GM23338 (cell line): ENCODE measurements at regions not wholly inside any gene's neighbourhood (a gene's known extent, or its start where the extent isn't known, plus 50 kb on each side); places are given as distances from the start of the nearest gene placed in this dataset.

Experiments used
- ATAC-seq: fragments of 200-7000 bp; cut with Tn5 transposase; 3 replicates; pipeline ENCODE4 v1.9.1; 2020
- DNase-seq: peaks from one replicate; pipeline ENCODE4 v3.0.0-alpha.2; 2015; ENCODE audit warnings: low spot score
- H2AFZ ChIP-seq: fragments of 200-600 bp; sonication (generic); 2 replicates; pipeline ENCODE4 v1.8.0; 2016; ENCODE audit warnings: antibody characterized with exemption, mild to moderate bottlenecking, moderate library complexity
- H3F3A ChIP-seq: fragments of 200-600 bp; sonication (generic); replicated peaks from 2 replicates; pipeline ENCODE4 v1.8.0; 2017; ENCODE audit warnings: antibody characterized with exemption, mixed run types, low read depth
- H3K27ac ChIP-seq: fragments of 200-600 bp; sonication (generic); 2 replicates; pipeline ENCODE4 v1.6.1; 2016; ENCODE audit warnings: low read depth
- H3K27me3 ChIP-seq: fragments of 200-600 bp; sonication (generic); 2 replicates; pipeline ENCODE4 v1.8.0; 2016; ENCODE audit warnings: mild to moderate bottlenecking, mixed run types, moderate library complexity; ENCODE audit not compliant: insufficient read depth
- H3K36me3 ChIP-seq: fragments of 200-600 bp; sonication (generic); 2 replicates; pipeline ENCODE4 v1.8.0; 2016; ENCODE audit warnings: mild to moderate bottlenecking; ENCODE audit not compliant: insufficient read depth
- H3K4me1 ChIP-seq: fragments of 200-600 bp; sonication (generic); 2 replicates; pipeline ENCODE4 v1.8.0; 2016; ENCODE audit warnings: mild to moderate bottlenecking, moderate library complexity; ENCODE audit not compliant: insufficient read depth
- H3K4me2 ChIP-seq: fragments of 200-600 bp; sonication (generic); 2 replicates; pipeline ENCODE4 v1.7.1; 2017; ENCODE audit warnings: mixed run types
- H3K4me3 ChIP-seq: fragments of 200-600 bp; sonication (generic); 2 replicates; pipeline ENCODE4 v1.6.1; 2016; ENCODE audit warnings: mixed run types
- H3K79me2 ChIP-seq: fragments of 200-600 bp; sonication (generic); replicated peaks from 2 replicates; pipeline ENCODE4 v1.8.0; 2017; ENCODE audit warnings: mild to moderate bottlenecking; ENCODE audit not compliant: insufficient read depth
- H3K9me2 ChIP-seq: fragments of 200-600 bp; sonication (generic); 2 replicates; pipeline ENCODE4 v1.8.0; 2017; ENCODE audit not compliant: insufficient read depth
- H4K20me1 ChIP-seq: fragments of 200-600 bp; sonication (generic); replicated peaks from 2 replicates; pipeline ENCODE4 v1.8.0; 2017; ENCODE audit warnings: mild to moderate bottlenecking; ENCODE audit not compliant: insufficient read depth
- H3K27ac Mint-ChIP-seq: 2 replicates; pipeline ENCODE4 v1.8.0; 2020; ENCODE audit warnings: inconsistent platforms, mild to moderate bottlenecking, moderate library complexity, mixed read lengths
- H3K27me3 Mint-ChIP-seq: 3 replicates; pipeline ENCODE4 v1.8.0; 2022; ENCODE audit warnings: low read depth, mild to moderate bottlenecking, moderate library complexity, mixed read lengths, inconsistent platforms; ENCODE audit not compliant: insufficient read depth, poor library complexity
- H3K36me3 Mint-ChIP-seq: 3 replicates; pipeline ENCODE4 v1.8.0; 2021; ENCODE audit warnings: low read depth, mild to moderate bottlenecking, inconsistent platforms, moderate library complexity, mixed read lengths
- H3K4me1 Mint-ChIP-seq: 3 replicates; pipeline ENCODE4 v1.8.0; 2020; ENCODE audit warnings: mild to moderate bottlenecking, inconsistent platforms, mixed read lengths
- H3K4me3 Mint-ChIP-seq: 3 replicates; pipeline ENCODE4 v1.8.0; 2021; ENCODE audit warnings: moderate library complexity, mild to moderate bottlenecking, inconsistent platforms, mixed read lengths
- H3K9me3 Mint-ChIP-seq: 3 replicates; pipeline ENCODE4 v1.8.0; 2020; ENCODE audit warnings: moderate library complexity, mild to moderate bottlenecking, inconsistent platforms, mixed read lengths
- CREB1 ChIP-seq: fragments of 250-450 bp; sonication (Bioruptor Pico); IDR thresholded peaks from 2 replicates; pipeline ENCODE4 v1.5.0; 2020; ENCODE audit warnings: low read depth, mild to moderate bottlenecking, moderate library complexity
- EZH2 ChIP-seq: fragments of 200-600 bp; sonication (generic); IDR thresholded peaks from one replicate; pipeline ENCODE4 v1.8.0; 2017; ENCODE audit warnings: antibody characterized with exemption, mild to moderate bottlenecking, low read depth; ENCODE audit not compliant: unreplicated experiment
- EZH2phosphoT487 ChIP-seq: fragments of 200-600 bp; sonication (generic); IDR thresholded peaks from one replicate; pipeline ENCODE4 v1.8.1; 2018; ENCODE audit warnings: antibody characterized with exemption; ENCODE audit not compliant: unreplicated experiment
- JUNB ChIP-seq: IDR thresholded peaks from one replicate; pipeline ENCODE4 v1.6.1; 2016; ENCODE audit warnings: antibody characterized with exemption; ENCODE audit not compliant: unreplicated experiment
- POLR2AphosphoS5 ChIP-seq: IDR thresholded peaks from 2 replicates; pipeline ENCODE4 v1.6.1; 2016; ENCODE audit warnings: antibody characterized with exemption, low read depth
- STAT1 ChIP-seq: IDR thresholded peaks from one replicate; pipeline ENCODE4 v1.6.1; 2016; ENCODE audit warnings: antibody characterized with exemption; ENCODE audit not compliant: unreplicated experiment
- TF ChIP-seq, protein P1 (sequence below): fragments of 250-450 bp; sonication (Bioruptor Pico); IDR thresholded peaks from 2 replicates; pipeline ENCODE4 v1.5.0; 2020; ENCODE audit warnings: mild to moderate bottlenecking, moderate library complexity
- TF ChIP-seq, protein P2 (sequence below), 2 experiments: fragments of 200-600 bp in 1 of 2; sonication (generic) in 1 of 2; conservative IDR thresholded peaks; 2 replicates each; pipeline versions ENCODE4 v1.5.1 to v1.6.1; 2016 to 2017; ENCODE audit warnings: antibody characterized with exemption in 2 of 2, low read depth in 2 of 2, mild to moderate bottlenecking in 2 of 2, moderate library complexity in 1 of 2

DNA sequence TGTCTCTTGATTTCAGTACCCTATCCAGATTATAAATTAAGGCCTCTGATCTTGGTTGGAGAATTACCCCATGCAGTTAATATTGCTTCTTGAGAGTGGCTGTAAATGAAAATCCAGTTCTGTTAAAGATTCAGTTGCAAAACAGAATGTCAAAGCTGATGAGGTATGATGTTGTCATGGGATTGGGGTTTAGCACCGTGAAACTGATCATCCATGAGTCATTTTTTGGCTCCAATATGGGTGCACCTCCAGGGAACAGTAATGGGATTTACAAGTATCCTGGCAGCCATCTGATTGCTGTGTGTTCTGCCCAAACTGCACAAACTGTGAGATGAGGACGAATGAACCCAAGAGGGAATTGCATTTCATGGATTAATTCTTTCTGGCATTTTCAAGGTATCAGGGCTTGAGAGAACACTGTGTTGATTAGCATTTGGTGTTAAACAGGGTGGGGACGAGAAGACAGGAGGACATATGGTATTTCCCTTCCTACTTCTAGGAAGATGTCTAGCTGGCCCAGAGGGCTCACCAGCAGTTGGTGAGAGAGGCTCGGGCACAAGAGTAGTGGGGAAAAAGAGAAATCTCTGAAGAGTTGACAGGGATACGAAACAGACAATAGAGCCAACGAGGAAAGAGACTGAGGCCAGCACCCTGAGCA lies 214.7 kb downstream of the GAS1 start:
- Mint-ChIP-seq H3K27ac (no peak overlapping the region), H3K36me3 (no peaks in the 10 kb centered on the region), H3K4me1 (peaks cover 6% of the 10 kb centered on the region), H3K27me3 (peaks cover 2% of the 10 kb centered on the region), H3K9me3 (no peaks in the 10 kb centered on the region), H3K4me3 (no peak overlapping the region)
- TF ChIP-seq EZH2phosphoT487 (no peak), STAT1 (no peak), EZH2 (no peak), CREB1 (CRISPR knock-in tag) (no peak), POLR2AphosphoS5 (no peak), JUNB (no peak)
- TF ChIP-seq, protein P1, sequence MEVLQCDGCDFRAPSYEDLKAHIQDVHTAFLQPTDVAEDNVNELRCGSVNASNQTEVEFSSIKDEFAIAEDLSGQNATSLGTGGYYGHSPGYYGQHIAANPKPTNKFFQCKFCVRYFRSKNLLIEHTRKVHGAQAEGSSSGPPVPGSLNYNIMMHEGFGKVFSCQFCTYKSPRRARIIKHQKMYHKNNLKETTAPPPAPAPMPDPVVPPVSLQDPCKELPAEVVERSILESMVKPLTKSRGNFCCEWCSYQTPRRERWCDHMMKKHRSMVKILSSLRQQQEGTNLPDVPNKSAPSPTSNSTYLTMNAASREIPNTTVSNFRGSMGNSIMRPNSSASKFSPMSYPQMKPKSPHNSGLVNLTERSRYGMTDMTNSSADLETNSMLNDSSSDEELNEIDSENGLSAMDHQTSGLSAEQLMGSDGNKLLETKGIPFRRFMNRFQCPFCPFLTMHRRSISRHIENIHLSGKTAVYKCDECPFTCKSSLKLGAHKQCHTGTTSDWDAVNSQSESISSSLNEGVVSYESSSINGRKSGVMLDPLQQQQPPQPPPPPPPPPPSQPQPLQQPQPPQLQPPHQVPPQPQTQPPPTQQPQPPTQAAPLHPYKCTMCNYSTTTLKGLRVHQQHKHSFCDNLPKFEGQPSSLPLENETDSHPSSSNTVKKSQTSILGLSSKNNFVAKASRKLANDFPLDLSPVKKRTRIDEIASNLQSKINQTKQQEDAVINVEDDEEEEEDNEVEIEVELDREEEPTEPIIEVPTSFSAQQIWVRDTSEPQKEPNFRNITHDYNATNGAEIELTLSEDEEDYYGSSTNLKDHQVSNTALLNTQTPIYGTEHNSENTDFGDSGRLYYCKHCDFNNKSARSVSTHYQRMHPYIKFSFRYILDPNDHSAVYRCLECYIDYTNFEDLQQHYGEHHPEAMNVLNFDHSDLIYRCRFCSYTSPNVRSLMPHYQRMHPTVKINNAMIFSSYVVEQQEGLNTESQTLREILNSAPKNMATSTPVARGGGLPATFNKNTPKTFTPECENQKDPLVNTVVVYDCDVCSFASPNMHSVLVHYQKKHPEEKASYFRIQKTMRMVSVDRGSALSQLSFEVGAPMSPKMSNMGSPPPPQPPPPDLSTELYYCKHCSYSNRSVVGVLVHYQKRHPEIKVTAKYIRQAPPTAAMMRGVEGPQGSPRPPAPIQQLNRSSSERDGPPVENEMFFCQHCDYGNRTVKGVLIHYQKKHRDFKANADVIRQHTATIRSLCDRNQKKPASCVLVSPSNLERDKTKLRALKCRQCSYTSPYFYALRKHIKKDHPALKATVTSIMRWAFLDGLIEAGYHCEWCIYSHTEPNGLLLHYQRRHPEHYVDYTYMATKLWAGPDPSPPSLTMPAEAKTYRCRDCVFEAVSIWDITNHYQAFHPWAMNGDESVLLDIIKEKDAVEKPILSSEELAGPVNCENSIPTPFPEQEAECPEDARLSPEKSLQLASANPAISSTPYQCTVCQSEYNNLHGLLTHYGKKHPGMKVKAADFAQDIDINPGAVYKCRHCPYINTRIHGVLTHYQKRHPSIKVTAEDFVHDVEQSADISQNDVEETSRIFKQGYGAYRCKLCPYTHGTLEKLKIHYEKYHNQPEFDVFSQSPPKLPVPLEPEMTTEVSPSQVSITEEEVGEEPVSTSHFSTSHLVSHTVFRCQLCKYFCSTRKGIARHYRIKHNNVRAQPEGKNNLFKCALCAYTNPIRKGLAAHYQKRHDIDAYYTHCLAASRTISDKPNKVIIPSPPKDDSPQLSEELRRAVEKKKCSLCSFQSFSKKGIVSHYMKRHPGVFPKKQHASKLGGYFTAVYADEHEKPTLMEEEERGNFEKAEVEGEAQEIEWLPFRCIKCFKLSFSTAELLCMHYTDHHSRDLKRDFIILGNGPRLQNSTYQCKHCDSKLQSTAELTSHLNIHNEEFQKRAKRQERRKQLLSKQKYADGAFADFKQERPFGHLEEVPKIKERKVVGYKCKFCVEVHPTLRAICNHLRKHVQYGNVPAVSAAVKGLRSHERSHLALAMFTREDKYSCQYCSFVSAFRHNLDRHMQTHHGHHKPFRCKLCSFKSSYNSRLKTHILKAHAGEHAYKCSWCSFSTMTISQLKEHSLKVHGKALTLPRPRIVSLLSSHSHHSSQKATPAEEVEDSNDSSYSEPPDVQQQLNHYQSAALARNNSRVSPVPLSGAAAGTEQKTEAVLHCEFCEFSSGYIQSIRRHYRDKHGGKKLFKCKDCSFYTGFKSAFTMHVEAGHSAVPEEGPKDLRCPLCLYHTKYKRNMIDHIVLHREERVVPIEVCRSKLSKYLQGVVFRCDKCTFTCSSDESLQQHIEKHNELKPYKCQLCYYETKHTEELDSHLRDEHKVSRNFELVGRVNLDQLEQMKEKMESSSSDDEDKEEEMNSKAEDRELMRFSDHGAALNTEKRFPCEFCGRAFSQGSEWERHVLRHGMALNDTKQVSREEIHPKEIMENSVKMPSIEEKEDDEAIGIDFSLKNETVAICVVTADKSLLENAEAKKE (CRISPR knock-in tag), result no peak
- TF ChIP-seq, protein P2, sequence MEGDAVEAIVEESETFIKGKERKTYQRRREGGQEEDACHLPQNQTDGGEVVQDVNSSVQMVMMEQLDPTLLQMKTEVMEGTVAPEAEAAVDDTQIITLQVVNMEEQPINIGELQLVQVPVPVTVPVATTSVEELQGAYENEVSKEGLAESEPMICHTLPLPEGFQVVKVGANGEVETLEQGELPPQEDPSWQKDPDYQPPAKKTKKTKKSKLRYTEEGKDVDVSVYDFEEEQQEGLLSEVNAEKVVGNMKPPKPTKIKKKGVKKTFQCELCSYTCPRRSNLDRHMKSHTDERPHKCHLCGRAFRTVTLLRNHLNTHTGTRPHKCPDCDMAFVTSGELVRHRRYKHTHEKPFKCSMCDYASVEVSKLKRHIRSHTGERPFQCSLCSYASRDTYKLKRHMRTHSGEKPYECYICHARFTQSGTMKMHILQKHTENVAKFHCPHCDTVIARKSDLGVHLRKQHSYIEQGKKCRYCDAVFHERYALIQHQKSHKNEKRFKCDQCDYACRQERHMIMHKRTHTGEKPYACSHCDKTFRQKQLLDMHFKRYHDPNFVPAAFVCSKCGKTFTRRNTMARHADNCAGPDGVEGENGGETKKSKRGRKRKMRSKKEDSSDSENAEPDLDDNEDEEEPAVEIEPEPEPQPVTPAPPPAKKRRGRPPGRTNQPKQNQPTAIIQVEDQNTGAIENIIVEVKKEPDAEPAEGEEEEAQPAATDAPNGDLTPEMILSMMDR (conservative IDR thresholded peaks at IDR 0.05; ENCODE audit: low read depth in 2 of 2), result no peak
- DNase-seq, result no peak
- H3K4me2 ChIP-seq, result no peak overlapping the region
- H3K79me2 ChIP-seq, result no peaks in the 10 kb centered on the region
- no peak overlapping the region for H3K4me3 ChIP-seq
- H3K36me3 ChIP-seq, result no peaks in the 10 kb centered on the region
- no peaks in the 10 kb centered on the region for H3F3A ChIP-seq
- no peak overlapping the region for H2AFZ ChIP-seq
- no peaks in the 10 kb centered on the region; the same call in 1 of the 2 replicates for H4K20me1 ChIP-seq
- no peaks in the 10 kb centered on the region for H3K27me3 ChIP-seq
- no peaks in the 10 kb centered on the region for H3K9me2 ChIP-seq
- no peak overlapping the region for H3K27ac ChIP-seq
- H3K4me1 ChIP-seq, result no peaks in the 10 kb centered on the region
- ATAC-seq, result no peak
